Gastroesophageal sphincter (tissue), 4 donors: ENCODE measurements at regions not wholly inside any gene's neighbourhood (a gene's known extent, or its start where the extent isn't known, plus 50 kb on each side); places are given as distances from the start of the nearest gene placed in this dataset.
A peak's percentile ranks its signal among the peaks of the same experiment; 100 is the strongest.

Experiments
- ATAC-seq: fragments of 150-250 bp; one replicate; pipeline ENCODE4 v1.9.1; 2016; ENCODE audit warnings: mild to moderate bottlenecking, moderate library complexity
- H3K27ac ChIP-seq, 4 donors: fragments of 200-600 bp; sonication (generic) in 3 of 4; 1 replicate in 3 of 4; 2 replicates in 1 of 4; pipeline ENCODE4 v1.5.1; 2016 to 2019
- H3K27me3 ChIP-seq: fragments of 200-600 bp; sonication (generic); one replicate; pipeline ENCODE4 v1.5.1; 2019
- H3K36me3 ChIP-seq, 2 donors: fragments of 200-600 bp; sonication (generic); one replicate each; pipeline ENCODE4 v1.5.1; 2019; ENCODE audit warnings: control low read depth in 1 of 2
- H3K4me1 ChIP-seq, 3 donors: fragments of 200-600 bp; sonication (generic); 1 replicate in 2 of 3; 2 replicates in 1 of 3; pipeline ENCODE4 v1.5.1; 2016 to 2019; ENCODE audit warnings: control low read depth in 2 of 3
- H3K4me3 ChIP-seq, 2 donors: fragments of 200-600 bp; sonication (generic); one replicate each; pipeline ENCODE4 v1.5.1; 2019; ENCODE audit warnings: mild to moderate bottlenecking in 1 of 2, moderate library complexity in 1 of 2
- H3K9me3 ChIP-seq, 3 donors: fragments of 200-600 bp; sonication (generic); one replicate each; pipeline ENCODE4 v1.5.1; 2017 to 2019; ENCODE audit warnings: control low read depth in 2 of 3
- EP300 ChIP-seq: sonication (generic); formaldehyde crosslinking; IDR thresholded peaks from one replicate; pipeline ENCODE4 v1.6.1; 2017; ENCODE audit warnings: antibody characterized with exemption, mild to moderate bottlenecking
- POLR2A ChIP-seq, 2 donors: fragments of 450-650 bp; IDR thresholded peaks; one replicate each; pipeline ENCODE4 v1.6.1; 2017; ENCODE audit warnings: antibody characterized with exemption in 2 of 2, mild to moderate bottlenecking in 2 of 2, moderate library complexity in 1 of 2
- POLR2AphosphoS5 ChIP-seq: sonication (generic); formaldehyde crosslinking; IDR thresholded peaks from one replicate; pipeline ENCODE4 v1.6.1; 2017; ENCODE audit warnings: antibody characterized with exemption
- WGBS, 2 donors: methylation state at CpG; one replicate each; pipeline ENCODE4 v1.1.5; 2018; ENCODE audit warnings: low coverage in 1 of 2; 5-methylcytosine and 5-hydroxymethylcytosine counted together
- TF ChIP-seq, protein P1 (sequence below), 4 experiments: fragments of 200-600 bp in 2 of 4; fragments of 450-650 bp in 2 of 4; sonication (generic) in 1 of 4; IDR thresholded peaks; one replicate each; pipeline ENCODE4 v1.5.1; 2017 to 2019; ENCODE audit warnings: antibody characterized with exemption in 4 of 4, mild to moderate bottlenecking in 2 of 4, moderate library complexity in 2 of 4

DNA sequence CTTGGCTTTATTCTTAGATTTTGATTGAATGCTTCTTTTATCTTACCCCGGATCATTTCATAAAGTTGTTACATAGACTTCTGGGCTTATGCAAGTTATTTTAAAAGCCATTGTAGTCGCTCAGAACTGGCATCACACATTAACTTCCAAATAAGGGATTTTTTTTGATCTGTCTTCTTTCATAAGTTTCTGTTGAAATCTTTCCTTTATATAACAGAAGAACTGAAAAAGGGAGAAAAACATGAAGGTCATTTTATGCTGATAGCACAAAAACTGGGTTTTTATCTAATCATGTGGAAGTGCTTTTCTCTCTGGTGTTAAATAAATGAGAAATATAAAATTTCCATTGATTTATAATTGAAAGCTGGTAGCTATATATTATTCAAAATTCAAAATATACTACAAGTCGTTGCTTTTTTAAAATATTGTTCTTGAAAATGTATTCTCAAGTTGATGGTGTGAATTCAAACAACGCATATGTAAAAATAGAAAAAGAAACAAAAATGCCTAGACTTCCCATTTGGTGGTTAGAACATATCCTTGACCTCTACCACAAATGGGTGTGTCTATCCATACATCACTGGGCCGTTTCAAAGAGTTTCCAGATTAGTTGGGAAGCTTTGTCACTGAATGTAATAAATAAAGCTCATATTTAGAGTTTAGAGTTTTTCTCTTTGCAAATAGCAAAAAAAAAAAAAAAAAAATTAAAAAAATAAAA lies 258.3 kb upstream of the ZPLD1 start:
- Histone ChIP-seq H3K4me1 (peaks cover 0 to 55% (median 26%) of the 10 kb centered on the region in 3 donors), H3K27me3 (no peaks in the 10 kb centered on the region), H3K4me3 (no peak overlapping the region), H3K9me3 (no peaks in the 10 kb centered on the region), H3K27ac (no peak overlapping the region), H3K36me3 (no peaks in the 10 kb centered on the region)
- WGBS, 2 donors, result 62 to 81% methylated on average over 5 of the region's 5 CpGs
- ATAC-seq, result no peak
- TF ChIP-seq POLR2A (IDR thresholded peaks at IDR 0.05), result no peak
- TF ChIP-seq, protein P1, sequence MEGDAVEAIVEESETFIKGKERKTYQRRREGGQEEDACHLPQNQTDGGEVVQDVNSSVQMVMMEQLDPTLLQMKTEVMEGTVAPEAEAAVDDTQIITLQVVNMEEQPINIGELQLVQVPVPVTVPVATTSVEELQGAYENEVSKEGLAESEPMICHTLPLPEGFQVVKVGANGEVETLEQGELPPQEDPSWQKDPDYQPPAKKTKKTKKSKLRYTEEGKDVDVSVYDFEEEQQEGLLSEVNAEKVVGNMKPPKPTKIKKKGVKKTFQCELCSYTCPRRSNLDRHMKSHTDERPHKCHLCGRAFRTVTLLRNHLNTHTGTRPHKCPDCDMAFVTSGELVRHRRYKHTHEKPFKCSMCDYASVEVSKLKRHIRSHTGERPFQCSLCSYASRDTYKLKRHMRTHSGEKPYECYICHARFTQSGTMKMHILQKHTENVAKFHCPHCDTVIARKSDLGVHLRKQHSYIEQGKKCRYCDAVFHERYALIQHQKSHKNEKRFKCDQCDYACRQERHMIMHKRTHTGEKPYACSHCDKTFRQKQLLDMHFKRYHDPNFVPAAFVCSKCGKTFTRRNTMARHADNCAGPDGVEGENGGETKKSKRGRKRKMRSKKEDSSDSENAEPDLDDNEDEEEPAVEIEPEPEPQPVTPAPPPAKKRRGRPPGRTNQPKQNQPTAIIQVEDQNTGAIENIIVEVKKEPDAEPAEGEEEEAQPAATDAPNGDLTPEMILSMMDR (IDR thresholded peaks at IDR 0.05), result no peak
- TF ChIP-seq EP300, result no peak
- TF ChIP-seq POLR2AphosphoS5, result no peak

- no peak overlapping the region for H3K4me3 ChIP-seq
- peaks cover 5 to 62% (median 31%) of the 10 kb centered on the region in 3 donors for H3K4me1 ChIP-seq
- H3K36me3 ChIP-seq, result no peaks in the 10 kb centered on the region
- WGBS, 2 donors, result 80 to 81% methylated on average over 9 to 11 of the region's 11 CpGs
- no peak overlapping the region for H3K27ac ChIP-seq
- no peaks in the 10 kb centered on the region for H3K9me3 ChIP-seq
- TF ChIP-seq POLR2AphosphoS5 (no peak), POLR2A (IDR thresholded peaks at IDR 0.05) (no peak), EP300 (no peak)
- TF ChIP-seq, protein P1 (IDR thresholded peaks at IDR 0.05), result no peak
- no peak for ATAC-seq
- H3K27me3 ChIP-seq, result no peaks in the 10 kb centered on the region
These were observed 257.6 kb upstream of the ZPLD1 start for GRCh38 chr3:102177075-102177755.

DNA sequence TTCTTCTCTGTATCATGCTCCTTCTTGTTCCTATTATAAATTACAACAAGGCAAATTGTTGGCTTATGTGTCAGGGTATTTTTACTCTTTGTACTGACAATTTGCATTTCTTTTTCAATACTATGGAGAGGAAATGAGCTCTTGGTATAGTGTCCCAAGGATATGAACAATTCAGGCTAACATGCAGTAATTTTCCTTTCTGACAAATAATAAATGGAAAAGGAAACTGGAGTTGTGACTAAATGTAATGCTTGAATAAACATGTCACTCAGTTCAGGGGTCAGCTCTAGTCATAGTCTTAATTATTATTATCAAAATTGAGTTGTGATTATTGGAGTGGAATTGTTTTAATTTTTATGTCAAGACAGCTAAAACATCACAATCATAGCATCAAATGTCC lies 256.0 kb upstream of the ZPLD1 start:
- H3K4me3 ChIP-seq, result no peak overlapping the region
- no peaks in the 10 kb centered on the region for H3K36me3 ChIP-seq
- peak overlapping the region; percentile 56 to 73 (median 65) for H3K27ac ChIP-seq
- no peak for TF ChIP-seq EP300
- TF ChIP-seq, protein P1 (IDR thresholded peaks at IDR 0.05), result no peak
- TF ChIP-seq POLR2A (IDR thresholded peaks at IDR 0.05), result no peak
- no peak for TF ChIP-seq POLR2AphosphoS5
- H3K9me3 ChIP-seq, result no peaks in the 10 kb centered on the region
- ATAC-seq, result no peak
- no peaks in the 10 kb centered on the region for H3K27me3 ChIP-seq
- H3K4me1 ChIP-seq, result peaks cover 7 to 65% (median 31%) of the 10 kb centered on the region in 3 donors

- Histone ChIP-seq H3K9me3 (no peaks in the 10 kb centered on the region), H3K27ac (peak overlapping the region; percentile 56 to 73 (median 65)), H3K4me1 (peaks cover 7 to 58% (median 26%) of the 10 kb centered on the region in 3 donors), H3K27me3 (no peaks in the 10 kb centered on the region), H3K4me3 (no peak overlapping the region), H3K36me3 (no peaks in the 10 kb centered on the region)
- TF ChIP-seq EP300 (no peak), POLR2A (IDR thresholded peaks at IDR 0.05) (no peak)
- WGBS, 2 donors, result 22 to 29% methylated on average over 6 of the region's 6 CpGs
- no peak for ATAC-seq
These were observed 255.3 kb upstream of the ZPLD1 start for GRCh38 chr3:102179326-102180177.

GRCh38 chr3:102180280-102180931 lies 254.4 kb upstream of the ZPLD1 start:
- no peak overlapping the region for H3K4me3 ChIP-seq
- no peaks in the 10 kb centered on the region for H3K27me3 ChIP-seq
- H3K36me3 ChIP-seq, result no peaks in the 10 kb centered on the region
- peak; percentile 64 for ATAC-seq
- peaks cover 7 to 50% (median 21%) of the 10 kb centered on the region in 3 donors for H3K4me1 ChIP-seq
- 22 to 32% methylated on average over 7 of the region's 7 CpGs for WGBS, 2 donors
- no peak for TF ChIP-seq POLR2AphosphoS5
- no peak for TF ChIP-seq POLR2A (IDR thresholded peaks at IDR 0.05)
- no peak for TF ChIP-seq EP300
- peak overlapping the region; percentile 63 to 73 (median 65) for H3K27ac ChIP-seq
- no peaks in the 10 kb centered on the region for H3K9me3 ChIP-seq
